ENCODE measurements at regions not wholly inside any gene's neighbourhood (a gene's known extent, or its start where the extent isn't known, plus 50 kb on each side); places are given as distances from the start of the nearest gene placed in this dataset.

DNA sequence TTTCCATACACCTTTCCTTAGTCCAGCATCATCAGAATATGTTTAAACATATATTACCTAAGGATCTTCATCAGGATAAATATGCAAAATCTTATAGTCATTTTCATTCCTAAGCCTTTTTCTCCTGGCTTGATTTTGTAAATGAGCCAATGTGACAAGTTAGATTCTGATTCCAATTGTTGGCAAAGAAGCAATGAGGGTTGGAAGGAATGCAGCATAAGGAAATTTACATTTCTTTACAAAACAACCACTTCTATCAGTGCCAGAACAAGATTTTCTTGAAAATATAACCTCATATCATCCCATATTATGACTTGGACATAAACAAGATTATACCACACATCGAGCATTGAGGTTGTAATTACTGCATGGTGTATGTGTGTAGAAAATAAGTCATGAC lies 508.1 kb downstream of the TRAM1L1 start:
- H3K36me3 ChIP-seq (replicated peaks; ENCODE audit: insufficient read depth, low read depth): no peaks in the 10 kb centered on the region
- H4K20me1 ChIP-seq (ENCODE audit: insufficient read depth, poor library complexity, severe bottlenecking): no peaks in the 10 kb centered on the region

DNA sequence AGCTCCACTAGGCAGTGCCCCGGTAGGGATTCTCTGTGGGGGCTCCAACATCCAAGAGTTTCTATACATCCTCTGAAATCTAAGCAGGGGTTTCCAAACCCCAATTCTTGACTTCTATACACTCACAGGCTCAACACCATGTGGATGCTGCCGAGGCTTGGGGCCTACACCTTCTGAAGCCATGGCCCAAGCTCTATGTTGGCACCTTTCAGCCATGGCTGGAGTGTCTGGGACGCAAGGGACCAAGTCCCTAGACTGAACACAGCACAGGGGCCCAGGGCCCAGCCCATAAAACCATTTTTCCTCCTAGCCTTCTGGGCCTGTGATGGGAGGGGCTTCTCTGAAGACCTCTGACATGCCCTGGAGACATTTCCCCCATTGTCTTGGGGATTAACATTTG lies 511.8 kb downstream of the TRAM1L1 start:
- Histone ChIP-seq H3K9me2 (replicated peaks; ENCODE audit: insufficient read depth) (no peaks in the 10 kb centered on the region), H3K79me2 (no peaks in the 10 kb centered on the region), H3K27ac (no peak overlapping the region), H4K20me1 (ENCODE audit: insufficient read depth, poor library complexity, severe bottlenecking) (no peaks in the 10 kb centered on the region), H3K4me1 (ENCODE audit: insufficient read depth) (no peaks in the 10 kb centered on the region), H3K4me3 (no peak overlapping the region), H3K9me3 (ENCODE audit: low read depth) (no peaks in the 10 kb centered on the region), H3K4me2 (no peak overlapping the region), H3K36me3 (replicated peaks; ENCODE audit: insufficient read depth, low read depth) (no peaks in the 10 kb centered on the region), H3K27me3 (no peaks in the 10 kb centered on the region), H2AFZ (no peak overlapping the region)
- TF ChIP-seq EZH2phosphoT487 (IDR thresholded peaks at IDR 0.05; ENCODE audit: low read depth, severe bottlenecking, unreplicated experiment): no peak
- no peak for TF ChIP-seq EZH2 (IDR thresholded peaks at IDR 0.05; ENCODE audit: borderline replicate concordance)
- TF ChIP-seq, protein P1, sequence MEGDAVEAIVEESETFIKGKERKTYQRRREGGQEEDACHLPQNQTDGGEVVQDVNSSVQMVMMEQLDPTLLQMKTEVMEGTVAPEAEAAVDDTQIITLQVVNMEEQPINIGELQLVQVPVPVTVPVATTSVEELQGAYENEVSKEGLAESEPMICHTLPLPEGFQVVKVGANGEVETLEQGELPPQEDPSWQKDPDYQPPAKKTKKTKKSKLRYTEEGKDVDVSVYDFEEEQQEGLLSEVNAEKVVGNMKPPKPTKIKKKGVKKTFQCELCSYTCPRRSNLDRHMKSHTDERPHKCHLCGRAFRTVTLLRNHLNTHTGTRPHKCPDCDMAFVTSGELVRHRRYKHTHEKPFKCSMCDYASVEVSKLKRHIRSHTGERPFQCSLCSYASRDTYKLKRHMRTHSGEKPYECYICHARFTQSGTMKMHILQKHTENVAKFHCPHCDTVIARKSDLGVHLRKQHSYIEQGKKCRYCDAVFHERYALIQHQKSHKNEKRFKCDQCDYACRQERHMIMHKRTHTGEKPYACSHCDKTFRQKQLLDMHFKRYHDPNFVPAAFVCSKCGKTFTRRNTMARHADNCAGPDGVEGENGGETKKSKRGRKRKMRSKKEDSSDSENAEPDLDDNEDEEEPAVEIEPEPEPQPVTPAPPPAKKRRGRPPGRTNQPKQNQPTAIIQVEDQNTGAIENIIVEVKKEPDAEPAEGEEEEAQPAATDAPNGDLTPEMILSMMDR (IDR thresholded peaks at IDR 0.05; ENCODE audit: poor library complexity): no peak
- no peak for DNase-seq (ENCODE audit: low spot score)
- 50% methylated on average over 3 of the region's 3 CpGs for WGBS (ENCODE audit: low lambda C conversion rate, missing lambda C conversion rate)

More for the DNA sequence above, 508.1 kb downstream of the TRAM1L1 start:
- TF ChIP-seq, protein P1 (IDR thresholded peaks at IDR 0.05; ENCODE audit: poor library complexity): no peak
- no peak for TF ChIP-seq EZH2 (IDR thresholded peaks at IDR 0.05; ENCODE audit: borderline replicate concordance)
- DNase-seq (ENCODE audit: low spot score): no peak
- Histone ChIP-seq H3K9me3 (ENCODE audit: low read depth) (no peaks in the 10 kb centered on the region), H3K27me3 (no peaks in the 10 kb centered on the region), H3K4me2 (no peak overlapping the region), H3K79me2 (no peaks in the 10 kb centered on the region), H3K9me2 (replicated peaks; ENCODE audit: insufficient read depth) (no peaks in the 10 kb centered on the region), H3K4me3 (no peak overlapping the region), H3K27ac (no peak overlapping the region), H3K4me1 (ENCODE audit: insufficient read depth) (no peaks in the 10 kb centered on the region), H2AFZ (no peak overlapping the region)
- 87% methylated on average over 1 of the region's 1 CpG for WGBS (ENCODE audit: low lambda C conversion rate, missing lambda C conversion rate)

DNA sequence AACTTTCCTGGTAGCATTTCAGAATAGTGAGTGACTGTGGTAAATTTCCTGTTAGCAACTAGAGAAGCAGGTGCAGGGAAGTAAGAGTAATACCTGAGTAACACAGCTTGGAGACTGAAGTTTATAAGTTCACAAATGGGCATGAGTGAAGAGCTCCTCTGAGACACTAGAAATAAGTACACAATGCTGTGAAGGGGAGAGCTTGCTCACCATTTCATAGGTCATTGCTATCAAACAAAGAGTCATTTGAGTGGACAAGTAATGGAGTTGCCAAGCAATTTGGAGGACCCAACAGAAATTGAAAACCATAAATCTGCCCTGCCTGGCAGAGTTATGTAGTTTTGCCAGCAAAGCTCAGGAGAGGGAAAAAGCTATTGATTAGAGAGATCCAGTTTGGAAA lies 523.6 kb downstream of the TRAM1L1 start:
- H2AFZ ChIP-seq: no peak overlapping the region
- H3K4me2 ChIP-seq: no peak overlapping the region
- no peaks in the 10 kb centered on the region for H3K4me1 ChIP-seq (ENCODE audit: insufficient read depth)
- TF ChIP-seq EZH2phosphoT487 (IDR thresholded peaks at IDR 0.05; ENCODE audit: low read depth, severe bottlenecking, unreplicated experiment) (no peak), EZH2 (IDR thresholded peaks at IDR 0.05; ENCODE audit: borderline replicate concordance) (no peak)
- TF ChIP-seq, protein P1 (IDR thresholded peaks at IDR 0.05; ENCODE audit: poor library complexity): no peak
- DNase-seq (ENCODE audit: low spot score): no peak
- no peak overlapping the region for H3K4me3 ChIP-seq
- no peaks in the 10 kb centered on the region for H3K27me3 ChIP-seq
- H3K9me2 ChIP-seq (replicated peaks; ENCODE audit: insufficient read depth): no peaks in the 10 kb centered on the region
- no peaks in the 10 kb centered on the region for H3K79me2 ChIP-seq
- no peaks in the 10 kb centered on the region for H3K36me3 ChIP-seq (replicated peaks; ENCODE audit: insufficient read depth, low read depth)
- H4K20me1 ChIP-seq (ENCODE audit: insufficient read depth, poor library complexity, severe bottlenecking): no peaks in the 10 kb centered on the region
- no peak overlapping the region for H3K27ac ChIP-seq
- no peaks in the 10 kb centered on the region for H3K9me3 ChIP-seq (ENCODE audit: low read depth)

DNA sequence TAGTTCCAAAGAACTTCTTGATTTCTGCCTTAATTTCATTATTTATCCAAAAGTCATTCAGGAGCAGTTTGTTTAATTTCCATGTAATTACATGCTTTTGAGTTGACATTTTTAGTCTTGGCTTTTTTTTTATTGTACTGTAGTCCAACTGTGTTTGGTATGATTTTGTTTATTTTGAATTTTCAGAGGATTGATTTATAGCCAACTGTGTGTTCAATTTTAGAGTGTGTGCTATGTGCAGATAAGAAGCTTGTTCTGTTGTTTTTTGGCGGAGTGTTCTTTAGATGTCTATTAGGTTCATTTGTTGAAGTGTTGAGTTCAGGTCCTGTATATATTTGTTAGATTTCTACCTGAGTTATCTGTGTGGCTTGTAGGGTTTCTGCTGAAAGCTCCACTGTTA lies 533.6 kb downstream of the TRAM1L1 start:
- Histone ChIP-seq H3K79me2 (no peaks in the 10 kb centered on the region), H2AFZ (no peak overlapping the region), H4K20me1 (ENCODE audit: insufficient read depth, poor library complexity, severe bottlenecking) (no peaks in the 10 kb centered on the region), H3K4me1 (ENCODE audit: insufficient read depth) (no peaks in the 10 kb centered on the region), H3K36me3 (replicated peaks; ENCODE audit: insufficient read depth, low read depth) (no peaks in the 10 kb centered on the region), H3K9me2 (replicated peaks; ENCODE audit: insufficient read depth) (no peaks in the 10 kb centered on the region), H3K4me2 (no peak overlapping the region), H3K4me3 (no peak overlapping the region), H3K9me3 (ENCODE audit: low read depth) (no peaks in the 10 kb centered on the region), H3K27ac (no peak overlapping the region), H3K27me3 (no peaks in the 10 kb centered on the region)
- 67% methylated on average over 1 of the region's 1 CpG for WGBS (ENCODE audit: low lambda C conversion rate, missing lambda C conversion rate)
- no peak for DNase-seq (ENCODE audit: low spot score)
- TF ChIP-seq EZH2 (IDR thresholded peaks at IDR 0.05; ENCODE audit: borderline replicate concordance): no peak
- TF ChIP-seq, protein P1 (IDR thresholded peaks at IDR 0.05; ENCODE audit: poor library complexity): no peak
- no peak for TF ChIP-seq EZH2phosphoT487 (IDR thresholded peaks at IDR 0.05; ENCODE audit: low read depth, severe bottlenecking, unreplicated experiment)

Measured in hepatocyte (in vitro differentiated cells).